GM19452 (cell line): ENCODE measurements at regions not wholly inside any gene's neighbourhood (a gene's known extent, or its start where the extent isn't known, plus 50 kb on each side); places are given as distances from the start of the nearest gene placed in this dataset.
"Not testable (repeated sequence)": the region's sequence is repeated elsewhere in the genome, so short reads cannot be mapped to it uniquely, and the experiment has no call there.

Source experiments
- ATAC-seq: cut with Tn5 transposase; IDR thresholded peaks from one replicate; pipeline ENCODE4 v1.9.1; 2021; ENCODE audit not compliant: unreplicated experiment

GRCh38 chr21:36591326-36591970, 107.5 kb upstream of the SIM2 start:
- ATAC-seq: no peak

GRCh38 chr21:36596174-36596573, 102.7 kb upstream of the SIM2 start:
- no peak for ATAC-seq

- no peak for ATAC-seq
Measured at GRCh38 chr21:36601362-36601761, 97.6 kb upstream of the SIM2 start.

- ATAC-seq: no peak
Measured at GRCh38 chr21:36602735-36603134, 96.2 kb upstream of the SIM2 start.

- ATAC-seq: no peak
Measured at GRCh38 chr21:36603221-36603620, 95.7 kb upstream of the SIM2 start.

GRCh38 chr21:36605426-36605825, 93.5 kb upstream of the SIM2 start:
- ATAC-seq: no peak

- ATAC-seq: no peak
Measured at GRCh38 chr21:36606287-36606982, 92.5 kb upstream of the SIM2 start.

- ATAC-seq: no peak
Measured at GRCh38 chr21:36606983-36607325, 92.0 kb upstream of the SIM2 start.

- ATAC-seq: no peak
Measured at GRCh38 chr21:36608041-36608896, 90.6 kb upstream of the SIM2 start.

GRCh38 chr21:36608897-36609225, 90.1 kb upstream of the SIM2 start:
- ATAC-seq: no peak

GRCh38 chr21:36609654-36610053, 89.3 kb upstream of the SIM2 start:
- ATAC-seq: no peak

GRCh38 chr21:36610201-36610600, 88.7 kb upstream of the SIM2 start:
- no peak for ATAC-seq

- no peak for ATAC-seq
Measured at GRCh38 chr21:36610935-36611334, 88.0 kb upstream of the SIM2 start.

GRCh38 chr21:36611379-36611778, 87.5 kb upstream of the SIM2 start:
- no peak for ATAC-seq

GRCh38 chr21:36613059-36613458, 85.9 kb upstream of the SIM2 start:
- no peak for ATAC-seq

GRCh38 chr21:36613554-36613953, 85.4 kb upstream of the SIM2 start:
- ATAC-seq: no peak

GRCh38 chr21:36615274-36615964, 83.5 kb upstream of the SIM2 start:
- no peak for ATAC-seq

GRCh38 chr21:36616773-36617172, 82.1 kb upstream of the SIM2 start:
- not testable (repeated sequence) for ATAC-seq

- not testable (repeated sequence) for ATAC-seq
Measured at GRCh38 chr21:36621794-36622193, 77.1 kb upstream of the SIM2 start.

- ATAC-seq: no peak
Measured at GRCh38 chr21:36624105-36624504, 74.8 kb upstream of the SIM2 start.

GRCh38 chr21:36626791-36627190, 72.1 kb upstream of the SIM2 start:
- ATAC-seq: no peak

GRCh38 chr21:36627242-36627641, 71.7 kb upstream of the SIM2 start:
- ATAC-seq: no peak
